ENCODE measurements at regions not wholly inside any gene's neighbourhood (a gene's known extent, or its start where the extent isn't known, plus 50 kb on each side); places are given as distances from the start of the nearest gene placed in this dataset.
"Not testable (repeated sequence)": the region's sequence is repeated elsewhere in the genome, so short reads cannot be mapped to it uniquely, and the experiment has no call there.

DNA sequence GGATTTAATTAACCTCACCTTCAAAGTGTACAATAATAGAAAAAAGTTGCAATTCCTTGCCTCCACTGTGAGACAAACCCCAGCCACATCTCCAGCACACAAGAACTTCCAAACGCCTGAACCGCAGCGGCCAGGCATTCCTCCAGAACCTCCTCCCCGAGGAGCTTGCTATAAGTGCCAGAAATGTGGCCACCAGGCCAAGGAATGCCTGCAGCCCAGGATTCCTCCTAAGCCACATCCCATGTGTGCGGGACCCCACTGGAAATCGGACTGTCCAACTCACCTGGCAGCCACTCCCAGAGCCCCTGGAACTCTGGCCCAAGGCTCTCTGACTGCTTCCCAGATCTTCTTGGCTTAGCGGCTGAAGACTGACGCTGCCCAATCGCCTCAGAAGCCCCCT lies 959.9 kb upstream of the GRIA3 start:
- TF ChIP-seq, protein P1, sequence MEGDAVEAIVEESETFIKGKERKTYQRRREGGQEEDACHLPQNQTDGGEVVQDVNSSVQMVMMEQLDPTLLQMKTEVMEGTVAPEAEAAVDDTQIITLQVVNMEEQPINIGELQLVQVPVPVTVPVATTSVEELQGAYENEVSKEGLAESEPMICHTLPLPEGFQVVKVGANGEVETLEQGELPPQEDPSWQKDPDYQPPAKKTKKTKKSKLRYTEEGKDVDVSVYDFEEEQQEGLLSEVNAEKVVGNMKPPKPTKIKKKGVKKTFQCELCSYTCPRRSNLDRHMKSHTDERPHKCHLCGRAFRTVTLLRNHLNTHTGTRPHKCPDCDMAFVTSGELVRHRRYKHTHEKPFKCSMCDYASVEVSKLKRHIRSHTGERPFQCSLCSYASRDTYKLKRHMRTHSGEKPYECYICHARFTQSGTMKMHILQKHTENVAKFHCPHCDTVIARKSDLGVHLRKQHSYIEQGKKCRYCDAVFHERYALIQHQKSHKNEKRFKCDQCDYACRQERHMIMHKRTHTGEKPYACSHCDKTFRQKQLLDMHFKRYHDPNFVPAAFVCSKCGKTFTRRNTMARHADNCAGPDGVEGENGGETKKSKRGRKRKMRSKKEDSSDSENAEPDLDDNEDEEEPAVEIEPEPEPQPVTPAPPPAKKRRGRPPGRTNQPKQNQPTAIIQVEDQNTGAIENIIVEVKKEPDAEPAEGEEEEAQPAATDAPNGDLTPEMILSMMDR (IDR thresholded peaks at IDR 0.05) = not testable (repeated sequence)
- TF ChIP-seq POLR2A (IDR thresholded peaks at IDR 0.05) = not testable (repeated sequence)
